LNCAP (cell line): ENCODE measurements at regions not wholly inside any gene's neighbourhood (a gene's known extent, or its start where the extent isn't known, plus 50 kb on each side); places are given as distances from the start of the nearest gene placed in this dataset.

Experiments
- TF ChIP-seq, protein P1 (sequence below): fragments of 450-650 bp; IDR thresholded peaks from 2 replicates; pipeline ENCODE4 v1.5.1; 2017; ENCODE audit warnings: mild to moderate bottlenecking

DNA sequence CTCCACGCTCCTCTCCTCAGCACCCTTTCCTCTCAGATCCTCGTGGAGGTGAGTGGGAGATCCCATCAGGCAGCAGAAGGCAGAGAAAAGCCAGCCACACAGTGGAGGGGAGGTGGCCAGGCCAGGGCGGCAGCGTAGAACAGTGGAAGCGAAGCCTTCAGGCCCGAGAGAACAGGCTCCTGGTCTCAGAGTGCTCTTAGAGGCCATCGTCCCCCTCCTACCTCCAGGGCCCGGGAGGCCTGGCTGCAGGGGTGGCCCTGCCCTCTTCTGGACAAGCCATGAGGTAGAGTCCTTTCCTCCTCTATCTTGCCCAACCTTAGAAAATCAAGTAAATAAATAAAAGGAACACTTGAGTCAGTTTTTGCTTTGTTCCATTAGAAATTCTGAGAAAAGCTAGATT, 202.0 kb downstream of the KATNAL1 start:
- TF ChIP-seq, protein P1, sequence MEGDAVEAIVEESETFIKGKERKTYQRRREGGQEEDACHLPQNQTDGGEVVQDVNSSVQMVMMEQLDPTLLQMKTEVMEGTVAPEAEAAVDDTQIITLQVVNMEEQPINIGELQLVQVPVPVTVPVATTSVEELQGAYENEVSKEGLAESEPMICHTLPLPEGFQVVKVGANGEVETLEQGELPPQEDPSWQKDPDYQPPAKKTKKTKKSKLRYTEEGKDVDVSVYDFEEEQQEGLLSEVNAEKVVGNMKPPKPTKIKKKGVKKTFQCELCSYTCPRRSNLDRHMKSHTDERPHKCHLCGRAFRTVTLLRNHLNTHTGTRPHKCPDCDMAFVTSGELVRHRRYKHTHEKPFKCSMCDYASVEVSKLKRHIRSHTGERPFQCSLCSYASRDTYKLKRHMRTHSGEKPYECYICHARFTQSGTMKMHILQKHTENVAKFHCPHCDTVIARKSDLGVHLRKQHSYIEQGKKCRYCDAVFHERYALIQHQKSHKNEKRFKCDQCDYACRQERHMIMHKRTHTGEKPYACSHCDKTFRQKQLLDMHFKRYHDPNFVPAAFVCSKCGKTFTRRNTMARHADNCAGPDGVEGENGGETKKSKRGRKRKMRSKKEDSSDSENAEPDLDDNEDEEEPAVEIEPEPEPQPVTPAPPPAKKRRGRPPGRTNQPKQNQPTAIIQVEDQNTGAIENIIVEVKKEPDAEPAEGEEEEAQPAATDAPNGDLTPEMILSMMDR, result no peak

DNA sequence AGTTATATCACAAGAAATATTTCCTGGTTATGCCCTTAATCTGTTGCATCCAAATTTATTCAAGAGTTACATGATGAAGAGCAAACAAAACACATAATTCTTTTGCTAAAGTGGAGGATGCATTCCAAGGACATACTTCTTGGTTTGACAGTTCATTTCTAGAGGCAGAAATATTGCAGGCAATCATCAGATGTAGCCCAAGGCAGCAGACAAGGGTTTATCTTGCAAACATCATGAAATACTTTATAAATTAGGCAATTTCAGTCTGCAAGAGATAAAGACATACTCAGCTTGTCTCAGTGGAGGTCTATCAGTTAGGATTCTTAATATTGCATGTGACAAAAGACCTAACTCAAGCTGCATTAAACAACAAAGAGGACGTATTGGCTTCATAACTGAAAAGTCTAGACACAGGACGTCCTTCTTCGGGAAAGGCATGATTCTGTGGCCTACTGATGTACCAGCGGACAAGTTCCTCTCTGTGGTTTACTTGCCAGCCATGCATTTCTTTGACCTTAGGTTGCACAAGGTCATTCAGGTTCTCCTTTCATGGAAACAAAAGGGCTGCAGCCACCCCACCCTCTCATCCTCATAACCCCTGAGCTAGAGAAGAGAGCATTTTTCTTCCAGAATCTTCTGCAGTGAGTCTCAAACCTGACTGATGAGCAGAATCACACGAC, 204.1 kb downstream of the KATNAL1 start:
- TF ChIP-seq, protein P1, result no peak

DNA sequence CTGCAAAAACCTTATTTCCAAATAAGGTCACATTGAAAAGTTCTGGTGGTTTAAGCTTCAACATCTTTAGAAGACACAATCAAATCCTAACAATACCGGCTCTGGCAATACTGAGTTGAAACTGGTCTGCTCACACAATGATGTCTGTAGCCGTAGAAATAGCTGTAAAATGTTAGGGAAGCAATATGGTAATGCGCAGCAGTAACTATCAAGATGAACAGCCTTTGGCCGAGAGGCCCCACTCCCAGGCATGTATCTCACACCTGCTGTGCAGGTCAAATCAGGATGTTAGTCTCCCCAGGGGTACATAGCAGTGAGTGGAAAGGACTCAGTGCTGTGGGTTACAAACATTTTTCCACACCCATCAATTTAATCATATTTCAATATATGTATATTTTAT, 207.1 kb downstream of the KATNAL1 start:
- TF ChIP-seq, protein P1, result no peak

DNA sequence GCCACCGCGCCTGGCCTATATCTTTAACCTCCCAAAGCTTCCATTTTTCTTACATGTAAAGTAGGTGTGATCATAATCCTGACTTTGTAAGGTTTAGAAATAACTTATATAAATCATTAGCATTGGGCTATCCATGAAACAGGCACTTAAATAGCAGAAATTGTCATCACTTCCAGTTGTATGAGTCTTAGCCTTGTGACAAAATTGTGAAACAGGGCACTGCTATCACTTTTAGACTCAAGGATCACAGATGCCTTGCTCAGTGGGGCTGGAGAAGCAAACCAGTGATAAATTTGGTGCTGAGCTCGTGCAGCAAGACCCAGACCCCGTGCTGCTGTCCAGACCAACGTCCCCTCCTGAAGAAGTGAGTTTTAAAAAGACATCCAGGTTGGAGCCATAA, 209.7 kb downstream of the KATNAL1 start:
- TF ChIP-seq, protein P1, result no peak

DNA sequence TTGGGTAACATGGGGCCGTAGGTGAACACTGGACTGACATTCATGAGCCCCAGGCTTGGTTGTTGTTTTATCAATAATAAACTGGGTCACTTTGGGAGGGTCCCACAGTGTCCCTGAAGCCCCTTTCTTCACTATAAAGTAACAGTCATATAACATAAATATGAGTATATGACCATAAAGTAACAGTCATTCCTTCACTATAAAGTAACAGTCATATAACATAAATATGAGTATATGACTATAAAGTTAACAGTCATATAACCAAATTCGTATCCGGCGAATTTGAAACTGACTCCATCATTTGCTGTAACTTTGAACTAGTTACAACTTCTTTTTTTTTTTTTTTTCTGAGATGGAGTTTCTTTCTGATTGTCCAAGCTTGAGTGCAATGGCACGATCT, 210.3 kb downstream of the KATNAL1 start:
- TF ChIP-seq, protein P1, result no peak

DNA sequence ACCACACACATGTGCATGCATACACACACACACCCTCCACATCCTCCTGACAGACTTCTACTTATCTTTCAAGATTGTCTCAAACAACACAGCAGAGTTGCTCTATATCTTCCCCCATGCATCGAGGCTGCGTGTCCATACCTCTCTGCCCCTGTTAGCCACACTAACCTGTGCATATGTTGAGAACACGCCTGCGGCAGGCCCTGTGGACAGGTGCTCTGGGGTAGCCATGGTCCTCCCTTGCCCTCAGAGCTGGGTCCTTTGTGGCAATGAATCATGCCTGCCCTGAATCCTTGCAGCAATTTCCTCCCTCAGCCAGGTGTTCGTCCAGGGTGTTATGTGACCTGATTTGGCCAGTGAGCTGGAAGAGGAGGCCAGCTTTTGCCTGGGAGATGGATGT, 213.3 kb downstream of the KATNAL1 start:
- TF ChIP-seq, protein P1, result no peak

DNA sequence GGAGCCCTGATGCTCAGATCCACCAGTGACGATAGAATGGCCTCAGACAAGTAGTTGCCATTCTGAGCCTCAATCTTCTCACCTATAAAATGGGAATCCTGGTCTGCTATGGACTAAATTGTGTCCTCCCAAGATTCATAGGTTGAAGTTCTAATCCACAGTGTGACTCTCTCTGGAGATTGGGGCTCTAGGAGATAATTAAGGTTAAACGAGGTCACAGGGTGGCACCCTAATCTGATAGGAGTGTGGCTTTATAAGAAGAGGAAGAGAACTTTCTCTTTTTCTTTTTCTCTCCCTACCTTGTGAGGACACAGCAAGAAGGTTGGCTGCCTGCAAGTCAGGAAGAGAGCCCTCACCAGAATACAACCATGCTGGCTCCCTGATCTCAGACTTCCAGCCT, 214.1 kb downstream of the KATNAL1 start:
- TF ChIP-seq, protein P1, result no peak

DNA sequence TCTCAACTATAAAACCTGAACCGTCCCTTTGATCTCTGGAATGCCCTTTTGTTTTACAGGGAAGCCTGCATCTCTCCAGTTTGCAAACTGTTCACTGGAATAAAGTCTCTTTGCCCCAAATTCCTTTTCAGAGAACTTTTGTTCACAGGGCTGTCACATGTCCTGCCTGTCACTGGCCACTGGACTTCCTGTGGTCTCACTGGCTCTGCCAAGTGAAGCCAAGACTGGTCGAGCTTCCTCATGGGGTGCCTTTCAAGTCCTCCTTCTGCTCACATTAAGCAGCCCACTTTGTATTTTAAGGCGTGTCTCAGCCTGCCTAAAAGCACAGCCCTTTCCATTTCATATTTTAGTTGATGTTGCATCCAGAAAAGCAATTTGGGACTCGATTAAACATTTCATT, 215.7 kb downstream of the KATNAL1 start:
- TF ChIP-seq, protein P1, result no peak
